Breast epithelium (tissue), 3 donors: ENCODE measurements at regions not wholly inside any gene's neighbourhood (a gene's known extent, or its start where the extent isn't known, plus 50 kb on each side); places are given as distances from the start of the nearest gene placed in this dataset.

Experiments used
- CTCF ChIP-seq, 3 donors: fragments of 450-650 bp; IDR thresholded peaks; one replicate each; pipeline ENCODE4 v1.5.1; 2016 to 2017; ENCODE audit warnings: antibody characterized with exemption in 3 of 3, mild to moderate bottlenecking in 3 of 3, moderate library complexity in 3 of 3
- POLR2A ChIP-seq: fragments of 450-650 bp; IDR thresholded peaks from one replicate; pipeline ENCODE4 v1.6.1; 2016; ENCODE audit warnings: antibody characterized with exemption, mild to moderate bottlenecking, moderate library complexity
- POLR2AphosphoS5 ChIP-seq, 3 donors: sonication (generic); formaldehyde crosslinking; IDR thresholded peaks; one replicate each; pipeline ENCODE4 v1.6.1; 2017; ENCODE audit warnings: antibody characterized with exemption in 3 of 3

GRCh38 chr15:27650244-27650643 is 448.9 kb downstream of the OCA2 start:
- TF ChIP-seq CTCF (IDR thresholded peaks at IDR 0.05): no peak
- TF ChIP-seq POLR2AphosphoS5 (IDR thresholded peaks at IDR 0.05): no peak
- no peak for TF ChIP-seq POLR2A
